Tibial artery (tissue), 4 donors: ENCODE measurements at regions not wholly inside any gene's neighbourhood (a gene's known extent, or its start where the extent isn't known, plus 50 kb on each side); places are given as distances from the start of the nearest gene placed in this dataset.

Experiments
- DNase-seq, 2 donors: peaks; one replicate each; pipeline ENCODE4 v3.0.0-alpha.2; 2019
- H3K27ac ChIP-seq, 2 donors: fragments of 200-600 bp; sonication (generic) in 1 of 2; 1 replicate in 1 of 2; 2 replicates in 1 of 2; pipeline ENCODE4 v1.5.1; 2018 to 2019; ENCODE audit warnings: mild to moderate bottlenecking in 1 of 2
- H3K27me3 ChIP-seq, 2 donors: fragments of 200-600 bp; sonication (generic) in 1 of 2; one replicate each; pipeline versions ENCODE4 v1.5.1 to v1.6.0; 2016 to 2019
- H3K36me3 ChIP-seq, 3 donors: fragments of 200-600 bp; sonication (generic) in 2 of 3; one replicate each; pipeline ENCODE4 v1.5.1; 2016 to 2019; ENCODE audit warnings: mild to moderate bottlenecking in 2 of 3
- H3K4me1 ChIP-seq, 4 donors: fragments of 200-600 bp; sonication (generic) in 2 of 4; 1 replicate in 3 of 4; 2 replicates in 1 of 4; pipeline ENCODE4 v1.5.1; 2016 to 2019
- H3K4me3 ChIP-seq, 2 donors: fragments of 200-600 bp; sonication (generic) in 1 of 2; 1 replicate in 1 of 2; 2 replicates in 1 of 2; pipeline ENCODE4 v1.5.1; 2018 to 2019; ENCODE audit warnings: mild to moderate bottlenecking in 2 of 2
- H3K9me3 ChIP-seq, 3 donors: fragments of 200-600 bp; sonication (generic) in 1 of 3; one replicate each; pipeline ENCODE4 v1.5.1; 2016 to 2019
- CTCF ChIP-seq, 2 experiments: fragments of 200-600 bp in 1 of 2; fragments of 450-650 bp in 1 of 2; IDR thresholded peaks; one replicate each; pipeline ENCODE4 v1.5.1; 2017 to 2019; ENCODE audit warnings: antibody characterized with exemption in 2 of 2, mild to moderate bottlenecking in 1 of 2, moderate library complexity in 1 of 2
- intact Hi-C: fragments of 100-400 bp; cut with DNase I; formaldehyde crosslinking; loops from one replicate; pipeline ENCODE4 v1.15.0; 2023; ENCODE audit warnings: low total_unique reads

GRCh38 chr5:118249386-118249785 is 739.0 kb downstream of the DTWD2 start:
- Histone ChIP-seq H3K36me3 (no peaks in the 10 kb centered on the region), H3K4me1 (no peaks in the 10 kb centered on the region), H3K9me3 (peaks cover 0 to 16% (median 9%) of the 10 kb centered on the region in 3 donors), H3K4me3 (no peak overlapping the region), H3K27ac (no peak overlapping the region), H3K27me3 (no peaks in the 10 kb centered on the region)
- no peak for DNase-seq
- no peak for TF ChIP-seq CTCF (IDR thresholded peaks at IDR 0.05)
- intact Hi-C loops = no loop called here

GRCh38 chr5:118247458-118247857 is 740.9 kb downstream of the DTWD2 start:
- Histone ChIP-seq H3K27me3 (no peaks in the 10 kb centered on the region), H3K27ac (no peak overlapping the region), H3K9me3 (peaks cover 0 to 16% (median 9%) of the 10 kb centered on the region in 3 donors), H3K4me1 (no peaks in the 10 kb centered on the region), H3K36me3 (no peaks in the 10 kb centered on the region), H3K4me3 (no peak overlapping the region)
- TF ChIP-seq CTCF (IDR thresholded peaks at IDR 0.05) = no peak
- no peak for DNase-seq
- intact Hi-C loops = no loop called here

GRCh38 chr5:118243613-118244012 is 744.7 kb downstream of the DTWD2 start:
- peaks cover 0 to 8% (median 0%) of the 10 kb centered on the region in 3 donors for H3K9me3 ChIP-seq
- no peak for DNase-seq
- H3K4me1 ChIP-seq = no peaks in the 10 kb centered on the region
- no peak for TF ChIP-seq CTCF (IDR thresholded peaks at IDR 0.05)
- H3K27ac ChIP-seq = no peak overlapping the region
- no peaks in the 10 kb centered on the region for H3K36me3 ChIP-seq
- H3K27me3 ChIP-seq = no peaks in the 10 kb centered on the region
- intact Hi-C loops = no loop called here
- H3K4me3 ChIP-seq = no peak overlapping the region

GRCh38 chr5:118243068-118243467 is 745.3 kb downstream of the DTWD2 start:
- H3K9me3 ChIP-seq = peaks cover 0 to 5% (median 0%) of the 10 kb centered on the region in 3 donors
- no peak overlapping the region for H3K4me3 ChIP-seq
- intact Hi-C loops = no loop called here
- no peak overlapping the region for H3K27ac ChIP-seq
- H3K27me3 ChIP-seq = no peaks in the 10 kb centered on the region
- DNase-seq = no peak
- no peaks in the 10 kb centered on the region for H3K36me3 ChIP-seq
- no peak for TF ChIP-seq CTCF (IDR thresholded peaks at IDR 0.05)
- H3K4me1 ChIP-seq = no peaks in the 10 kb centered on the region

GRCh38 chr5:118236108-118236849 is 752.1 kb downstream of the DTWD2 start:
- H3K4me1 ChIP-seq = no peaks in the 10 kb centered on the region
- intact Hi-C loops = no loop called here
- H3K4me3 ChIP-seq = no peak overlapping the region
- no peak overlapping the region for H3K27ac ChIP-seq
- TF ChIP-seq CTCF (IDR thresholded peaks at IDR 0.05) = no peak
- DNase-seq = no peak
- no peaks in the 10 kb centered on the region for H3K36me3 ChIP-seq
- H3K9me3 ChIP-seq = no peaks in the 10 kb centered on the region
- H3K27me3 ChIP-seq = no peaks in the 10 kb centered on the region
